Sigmoid colon (tissue), 4 donors: ENCODE measurements at regions not wholly inside any gene's neighbourhood (a gene's known extent, or its start where the extent isn't known, plus 50 kb on each side); places are given as distances from the start of the nearest gene placed in this dataset.

Experiments used
- EP300 ChIP-seq, 4 donors: sonication (generic); formaldehyde crosslinking; IDR thresholded peaks; one replicate each; pipeline ENCODE4 v1.6.1; 2017; ENCODE audit warnings: antibody characterized with exemption in 4 of 4
- POLR2A ChIP-seq, 2 donors: fragments of 450-650 bp; IDR thresholded peaks; one replicate each; pipeline ENCODE4 v1.6.1; 2016; ENCODE audit warnings: antibody characterized with exemption in 2 of 2, mild to moderate bottlenecking in 2 of 2, moderate library complexity in 2 of 2
- POLR2AphosphoS5 ChIP-seq, 4 donors: sonication (generic); formaldehyde crosslinking; IDR thresholded peaks; one replicate each; pipeline ENCODE4 v1.6.1; 2017; ENCODE audit warnings: antibody characterized with exemption in 4 of 4
- TF ChIP-seq, protein P1 (sequence below), 4 experiments: fragments of 450-650 bp in 3 of 4; fragments of 200-600 bp in 1 of 4; IDR thresholded peaks; one replicate each; pipeline ENCODE4 v1.5.1; 2016 to 2019; ENCODE audit warnings: antibody characterized with exemption in 4 of 4, mild to moderate bottlenecking in 3 of 4, moderate library complexity in 2 of 4

DNA sequence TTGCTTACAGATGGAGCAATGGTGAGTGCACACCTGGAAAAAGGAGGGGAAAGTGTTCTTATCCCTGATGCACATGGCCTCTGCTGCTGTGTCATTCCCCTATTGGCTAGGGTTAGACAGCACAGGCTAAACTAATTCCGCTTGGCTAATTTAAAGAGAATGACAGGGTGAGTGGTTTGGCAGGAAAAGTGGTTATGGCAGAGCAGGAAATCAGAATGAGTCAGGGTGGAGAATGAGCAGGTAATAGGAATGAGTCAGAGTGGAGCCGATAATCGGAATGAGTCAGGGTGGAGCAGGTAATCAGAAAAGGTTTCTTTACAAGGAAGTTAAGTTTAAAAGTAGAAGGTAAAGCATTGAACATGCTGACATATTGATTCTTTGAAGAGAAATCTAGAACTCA, 355.5 kb upstream of the HTR1E start:
- TF ChIP-seq POLR2AphosphoS5 (IDR thresholded peaks at IDR 0.05) (no peak), EP300 (IDR thresholded peaks at IDR 0.05) (no peak), POLR2A (IDR thresholded peaks at IDR 0.05) (no peak)
- TF ChIP-seq, protein P1, sequence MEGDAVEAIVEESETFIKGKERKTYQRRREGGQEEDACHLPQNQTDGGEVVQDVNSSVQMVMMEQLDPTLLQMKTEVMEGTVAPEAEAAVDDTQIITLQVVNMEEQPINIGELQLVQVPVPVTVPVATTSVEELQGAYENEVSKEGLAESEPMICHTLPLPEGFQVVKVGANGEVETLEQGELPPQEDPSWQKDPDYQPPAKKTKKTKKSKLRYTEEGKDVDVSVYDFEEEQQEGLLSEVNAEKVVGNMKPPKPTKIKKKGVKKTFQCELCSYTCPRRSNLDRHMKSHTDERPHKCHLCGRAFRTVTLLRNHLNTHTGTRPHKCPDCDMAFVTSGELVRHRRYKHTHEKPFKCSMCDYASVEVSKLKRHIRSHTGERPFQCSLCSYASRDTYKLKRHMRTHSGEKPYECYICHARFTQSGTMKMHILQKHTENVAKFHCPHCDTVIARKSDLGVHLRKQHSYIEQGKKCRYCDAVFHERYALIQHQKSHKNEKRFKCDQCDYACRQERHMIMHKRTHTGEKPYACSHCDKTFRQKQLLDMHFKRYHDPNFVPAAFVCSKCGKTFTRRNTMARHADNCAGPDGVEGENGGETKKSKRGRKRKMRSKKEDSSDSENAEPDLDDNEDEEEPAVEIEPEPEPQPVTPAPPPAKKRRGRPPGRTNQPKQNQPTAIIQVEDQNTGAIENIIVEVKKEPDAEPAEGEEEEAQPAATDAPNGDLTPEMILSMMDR (IDR thresholded peaks at IDR 0.05): no peak
